ENCODE measurements at regions not wholly inside any gene's neighbourhood (a gene's known extent, or its start where the extent isn't known, plus 50 kb on each side); places are given as distances from the start of the nearest gene placed in this dataset.

DNA sequence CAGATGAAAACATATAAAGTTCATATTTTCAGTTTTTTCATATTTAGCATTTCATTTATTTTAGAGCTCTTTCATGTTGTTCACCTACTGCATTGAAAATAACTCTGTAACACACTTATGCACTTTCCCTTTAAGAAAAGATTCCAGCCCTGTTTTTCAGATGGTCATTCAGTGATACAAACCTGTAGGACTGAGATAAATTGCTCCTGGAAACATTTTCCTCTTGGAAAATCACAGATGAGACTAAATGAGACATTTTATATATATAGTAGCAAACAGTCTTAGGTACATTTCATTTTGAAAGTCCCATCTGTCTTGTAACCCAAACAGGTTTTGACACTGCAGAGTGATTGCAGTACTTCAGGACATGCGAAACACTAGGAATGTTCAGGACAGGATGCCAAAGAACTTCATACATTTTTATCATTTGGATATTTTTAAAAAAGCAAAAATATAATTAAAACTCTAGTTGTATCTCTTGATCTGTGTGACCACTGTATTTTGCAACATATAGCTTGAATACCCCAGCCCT lies 412.4 kb downstream of the MTX2 start:
- ATAC-seq (no peak), DNase-seq (ENCODE audit: low spot score) (no peak), FAIRE-seq (no peak)
- ChIA-PET POLR2A (no interaction called here), CTCF (ENCODE audit: low intra/inter-chr PET ratio, low total read pairs) (no interaction called here)
- Histone ChIP-seq H3K79me2 (ENCODE audit: insufficient read depth, low read length) (no peaks in the 10 kb centered on the region), H3K4me2 (ENCODE audit: low read depth, low read length) (no peak overlapping the region), H3K9ac (ENCODE audit: insufficient read depth, low read depth, low read length) (no peak overlapping the region), H3K4me1 (ENCODE audit: insufficient read depth, low read length) (no peaks in the 10 kb centered on the region), H2AFZ (ENCODE audit: low read length) (no peak overlapping the region), H3K4me3 (replicated peaks in 1 of 3; ENCODE audit: insufficient read depth in 1 of 3, low read depth in 2 of 3, low read length in 3 of 3) (no peak overlapping the region), H3K27me3 (ENCODE audit: control insufficient read depth in 1 of 2, insufficient read depth in 2 of 2, low read length in 2 of 2) (peaks cover 0 to 11% of the 10 kb centered on the region in 2 experiments; a peak in 2 of 5 replicates), H3K27ac (ENCODE audit: extremely low read length, insufficient read depth, low read length) (no peak overlapping the region), H4K20me1 (ENCODE audit: insufficient read depth, low read length) (no peaks in the 10 kb centered on the region), H3K36me3 (replicated peaks in 1 of 2; ENCODE audit: control insufficient read depth in 1 of 2, insufficient read depth in 2 of 2, low read length in 2 of 2) (no peaks in the 10 kb centered on the region), H3K9me3 (ENCODE audit: low read length) (no peaks in the 10 kb centered on the region)
- intact Hi-C loops (cut with micrococcal nuclease; ENCODE audit: unreplicated experiment) (no loop called here), in situ Hi-C loops (cut with HindIII; ENCODE audit: extremely low pct_ligation_motif_present, low pct_unique_long_range_greater_than_20kb) (no loop called here)
- no TSS peak for BruUV-seq (replicated peaks)
- WGBS (ENCODE audit: low lambda C conversion rate): 19% methylated on average over 1 of the region's 1 CpG
- TF ChIP-seq, protein P1, sequence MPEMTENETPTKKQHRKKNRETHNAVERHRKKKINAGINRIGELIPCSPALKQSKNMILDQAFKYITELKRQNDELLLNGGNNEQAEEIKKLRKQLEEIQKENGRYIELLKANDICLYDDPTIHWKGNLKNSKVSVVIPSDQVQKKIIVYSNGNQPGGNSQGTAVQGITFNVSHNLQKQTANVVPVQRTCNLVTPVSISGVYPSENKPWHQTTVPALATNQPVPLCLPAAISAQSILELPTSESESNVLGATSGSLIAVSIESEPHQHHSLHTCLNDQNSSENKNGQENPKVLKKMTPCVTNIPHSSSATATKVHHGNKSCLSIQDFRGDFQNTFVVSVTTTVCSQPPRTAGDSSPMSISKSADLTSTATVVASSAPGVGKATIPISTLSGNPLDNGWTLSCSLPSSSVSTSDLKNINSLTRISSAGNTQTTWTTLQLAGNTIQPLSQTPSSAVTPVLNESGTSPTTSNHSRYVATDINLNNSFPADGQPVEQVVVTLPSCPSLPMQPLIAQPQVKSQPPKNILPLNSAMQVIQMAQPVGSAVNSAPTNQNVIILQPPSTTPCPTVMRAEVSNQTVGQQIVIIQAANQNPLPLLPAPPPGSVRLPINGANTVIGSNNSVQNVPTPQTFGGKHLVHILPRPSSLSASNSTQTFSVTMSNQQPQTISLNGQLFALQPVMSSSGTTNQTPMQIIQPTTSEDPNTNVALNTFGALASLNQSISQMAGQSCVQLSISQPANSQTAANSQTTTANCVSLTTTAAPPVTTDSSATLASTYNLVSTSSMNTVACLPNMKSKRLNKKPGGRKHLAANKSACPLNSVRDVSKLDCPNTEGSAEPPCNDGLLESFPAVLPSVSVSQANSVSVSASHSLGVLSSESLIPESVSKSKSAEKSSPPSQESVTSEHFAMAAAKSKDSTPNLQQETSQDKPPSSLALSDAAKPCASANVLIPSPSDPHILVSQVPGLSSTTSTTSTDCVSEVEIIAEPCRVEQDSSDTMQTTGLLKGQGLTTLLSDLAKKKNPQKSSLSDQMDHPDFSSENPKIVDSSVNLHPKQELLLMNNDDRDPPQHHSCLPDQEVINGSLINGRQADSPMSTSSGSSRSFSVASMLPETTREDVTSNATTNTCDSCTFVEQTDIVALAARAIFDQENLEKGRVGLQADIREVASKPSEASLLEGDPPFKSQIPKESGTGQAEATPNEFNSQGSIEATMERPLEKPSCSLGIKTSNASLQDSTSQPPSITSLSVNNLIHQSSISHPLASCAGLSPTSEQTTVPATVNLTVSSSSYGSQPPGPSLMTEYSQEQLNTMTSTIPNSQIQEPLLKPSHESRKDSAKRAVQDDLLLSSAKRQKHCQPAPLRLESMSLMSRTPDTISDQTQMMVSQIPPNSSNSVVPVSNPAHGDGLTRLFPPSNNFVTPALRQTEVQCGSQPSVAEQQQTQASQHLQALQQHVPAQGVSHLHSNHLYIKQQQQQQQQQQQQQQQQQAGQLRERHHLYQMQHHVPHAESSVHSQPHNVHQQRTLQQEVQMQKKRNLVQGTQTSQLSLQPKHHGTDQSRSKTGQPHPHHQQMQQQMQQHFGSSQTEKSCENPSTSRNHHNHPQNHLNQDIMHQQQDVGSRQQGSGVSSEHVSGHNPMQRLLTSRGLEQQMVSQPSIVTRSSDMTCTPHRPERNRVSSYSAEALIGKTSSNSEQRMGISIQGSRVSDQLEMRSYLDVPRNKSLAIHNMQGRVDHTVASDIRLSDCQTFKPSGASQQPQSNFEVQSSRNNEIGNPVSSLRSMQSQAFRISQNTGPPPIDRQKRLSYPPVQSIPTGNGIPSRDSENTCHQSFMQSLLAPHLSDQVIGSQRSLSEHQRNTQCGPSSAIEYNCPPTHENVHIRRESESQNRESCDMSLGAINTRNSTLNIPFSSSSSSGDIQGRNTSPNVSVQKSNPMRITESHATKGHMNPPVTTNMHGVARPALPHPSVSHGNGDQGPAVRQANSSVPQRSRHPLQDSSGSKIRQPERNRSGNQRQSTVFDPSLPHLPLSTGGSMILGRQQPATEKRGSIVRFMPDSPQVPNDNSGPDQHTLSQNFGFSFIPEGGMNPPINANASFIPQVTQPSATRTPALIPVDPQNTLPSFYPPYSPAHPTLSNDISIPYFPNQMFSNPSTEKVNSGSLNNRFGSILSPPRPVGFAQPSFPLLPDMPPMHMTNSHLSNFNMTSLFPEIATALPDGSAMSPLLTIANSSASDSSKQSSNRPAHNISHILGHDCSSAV (CRISPR knock-in tag; IDR thresholded peaks at IDR 0.05; ENCODE audit: borderline replicate concordance): no peak
- TF ChIP-seq ZNF431 (CRISPR knock-in tag; IDR thresholded peaks at IDR 0.05; ENCODE audit: borderline replicate concordance, low read depth) (no peak), NCOA2 (CRISPR knock-in tag; IDR thresholded peaks at IDR 0.05) (no peak), ZNF30 (CRISPR knock-in tag; IDR thresholded peaks at IDR 0.05) (no peak), ZNF772 (CRISPR knock-in tag; IDR thresholded peaks at IDR 0.05) (no peak), PCBP1 (IDR thresholded peaks at IDR 0.05; ENCODE audit: borderline replicate concordance, low read depth, low read length) (no peak), CENPX (CRISPR knock-in tag; IDR thresholded peaks at IDR 0.05) (no peak), KDM5A (IDR thresholded peaks at IDR 0.05; ENCODE audit: borderline replicate concordance, low read length) (no peak), PAWR (CRISPR knock-in tag; IDR thresholded peaks at IDR 0.05; ENCODE audit: borderline replicate concordance) (no peak), SMARCC2 (IDR thresholded peaks at IDR 0.05) (no peak), ZNF570 (CRISPR knock-in tag; IDR thresholded peaks at IDR 0.05; ENCODE audit: borderline replicate concordance) (no peak), ZNF138 (CRISPR knock-in tag; IDR thresholded peaks at IDR 0.05; ENCODE audit: low read depth) (no peak), ZNF34 (CRISPR knock-in tag; IDR thresholded peaks at IDR 0.05; ENCODE audit: borderline replicate concordance) (no peak), YEATS4 (CRISPR knock-in tag; IDR thresholded peaks at IDR 0.05; ENCODE audit: borderline replicate concordance) (no peak)
- TF ChIP-seq, protein P2, sequence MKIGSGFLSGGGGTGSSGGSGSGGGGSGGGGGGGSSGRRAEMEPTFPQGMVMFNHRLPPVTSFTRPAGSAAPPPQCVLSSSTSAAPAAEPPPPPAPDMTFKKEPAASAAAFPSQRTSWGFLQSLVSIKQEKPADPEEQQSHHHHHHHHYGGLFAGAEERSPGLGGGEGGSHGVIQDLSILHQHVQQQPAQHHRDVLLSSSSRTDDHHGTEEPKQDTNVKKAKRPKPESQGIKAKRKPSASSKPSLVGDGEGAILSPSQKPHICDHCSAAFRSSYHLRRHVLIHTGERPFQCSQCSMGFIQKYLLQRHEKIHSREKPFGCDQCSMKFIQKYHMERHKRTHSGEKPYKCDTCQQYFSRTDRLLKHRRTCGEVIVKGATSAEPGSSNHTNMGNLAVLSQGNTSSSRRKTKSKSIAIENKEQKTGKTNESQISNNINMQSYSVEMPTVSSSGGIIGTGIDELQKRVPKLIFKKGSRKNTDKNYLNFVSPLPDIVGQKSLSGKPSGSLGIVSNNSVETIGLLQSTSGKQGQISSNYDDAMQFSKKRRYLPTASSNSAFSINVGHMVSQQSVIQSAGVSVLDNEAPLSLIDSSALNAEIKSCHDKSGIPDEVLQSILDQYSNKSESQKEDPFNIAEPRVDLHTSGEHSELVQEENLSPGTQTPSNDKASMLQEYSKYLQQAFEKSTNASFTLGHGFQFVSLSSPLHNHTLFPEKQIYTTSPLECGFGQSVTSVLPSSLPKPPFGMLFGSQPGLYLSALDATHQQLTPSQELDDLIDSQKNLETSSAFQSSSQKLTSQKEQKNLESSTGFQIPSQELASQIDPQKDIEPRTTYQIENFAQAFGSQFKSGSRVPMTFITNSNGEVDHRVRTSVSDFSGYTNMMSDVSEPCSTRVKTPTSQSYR (CRISPR knock-in tag; IDR thresholded peaks at IDR 0.05; ENCODE audit: borderline replicate concordance): no peak

Data from HepG2 (cell line).